Stromal cell of bone marrow (primary cell): ENCODE measurements at regions not wholly inside any gene's neighbourhood (a gene's known extent, or its start where the extent isn't known, plus 50 kb on each side); places are given as distances from the start of the nearest gene placed in this dataset.
"Not testable (repeated sequence)": the region's sequence is repeated elsewhere in the genome, so short reads cannot be mapped to it uniquely, and the experiment has no call there.

ENCODE experiments used
- DNase-seq: peaks from one replicate; pipeline ENCODE4 v3.0.0-alpha.2; 2012; ENCODE audit warnings: low read depth

DNA sequence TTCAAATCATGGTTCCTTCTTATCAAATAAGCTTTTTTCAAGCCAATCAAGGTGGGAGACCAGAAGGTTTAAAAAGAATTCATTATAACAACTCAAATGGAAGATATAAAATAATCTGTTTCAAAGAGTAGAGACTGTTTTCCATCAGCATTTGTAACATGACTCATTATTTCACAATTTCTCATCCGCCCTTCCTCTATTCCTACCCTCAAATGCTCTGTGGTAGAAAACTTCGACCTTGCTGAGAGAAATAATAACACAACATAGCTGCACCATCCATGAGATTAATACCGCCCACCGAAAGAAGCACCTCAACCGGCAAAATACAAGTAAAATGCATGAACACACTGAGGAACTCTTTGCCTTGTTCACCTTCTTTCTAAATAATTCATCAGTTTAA lies 2039.2 kb upstream of the CELF4 start:
- peak; percentile 2 for DNase-seq

DNA sequence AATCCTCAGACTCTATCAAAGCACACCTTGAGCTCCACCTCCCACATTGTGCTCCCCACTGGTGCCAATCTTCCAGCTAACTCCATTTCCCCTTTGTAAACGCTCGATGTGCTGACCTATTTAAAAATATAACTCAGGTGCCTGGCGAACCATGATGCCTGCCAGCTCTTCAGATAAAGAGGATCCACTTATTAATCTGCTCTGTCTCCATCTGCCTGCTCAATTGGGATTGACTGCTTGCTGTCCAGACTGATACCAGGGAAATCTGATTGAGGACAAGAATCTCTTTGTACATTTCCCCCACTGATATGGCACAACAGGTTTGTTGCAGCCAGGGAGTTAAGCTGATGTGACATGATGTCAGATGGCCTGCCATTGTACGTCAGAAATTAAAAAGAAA lies 2036.5 kb upstream of the CELF4 start:
- DNase-seq, result no peak

DNA sequence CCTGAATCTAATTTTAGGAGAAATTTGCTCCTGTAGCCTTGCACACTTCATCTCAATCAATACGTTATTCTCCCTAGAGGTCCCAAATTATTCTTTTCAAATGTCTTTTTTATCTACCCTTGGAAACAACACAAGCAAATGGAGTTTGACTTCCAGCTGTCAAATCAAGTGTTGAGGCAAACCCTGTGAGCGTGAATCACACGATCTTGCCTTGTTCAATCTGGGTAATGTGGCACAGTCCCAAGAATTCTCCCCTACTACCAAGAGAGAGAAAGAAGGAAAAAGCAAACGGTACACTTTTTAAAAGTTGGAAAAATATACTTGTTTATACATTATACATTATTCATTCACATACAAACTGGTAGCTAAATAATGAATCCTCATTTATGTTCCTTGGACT lies 2035.3 kb upstream of the CELF4 start:
- no peak for DNase-seq

DNA sequence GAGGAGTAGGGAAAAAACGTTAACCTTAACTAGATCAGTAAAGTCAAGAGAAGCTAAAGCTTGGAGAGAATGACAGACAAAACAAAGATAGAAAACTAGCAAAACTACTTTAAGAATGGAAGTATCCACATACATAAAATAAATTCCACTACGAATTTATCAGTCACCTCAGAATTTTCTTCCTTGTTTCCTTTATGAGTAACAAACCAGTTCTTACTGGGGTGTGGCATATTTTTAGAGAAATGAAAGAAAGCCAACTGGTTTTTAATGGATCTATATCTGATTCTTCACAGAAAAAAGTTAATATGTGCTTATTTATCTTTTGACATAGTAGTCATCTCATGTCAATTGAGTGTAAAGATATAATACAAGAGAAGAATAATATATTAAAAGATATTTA lies 2033.7 kb upstream of the CELF4 start:
- DNase-seq, result no peak

DNA sequence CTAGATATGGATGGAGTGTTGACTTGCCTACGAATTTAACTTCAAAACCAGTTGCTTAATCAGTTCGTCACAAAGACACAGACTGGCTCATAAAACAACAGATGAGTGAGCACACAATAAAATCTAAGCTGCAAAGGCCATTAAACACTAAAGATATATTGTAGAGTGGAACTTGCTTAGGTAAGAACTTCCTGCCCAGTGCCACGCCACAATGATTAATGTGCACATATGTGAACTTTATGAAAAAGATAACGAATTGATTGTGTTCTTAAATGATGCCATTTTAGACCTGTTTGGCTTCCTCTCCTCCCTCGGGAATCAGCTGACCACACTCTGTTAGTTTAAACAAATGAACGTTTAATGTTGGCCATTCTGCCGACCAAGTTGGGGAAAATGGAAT lies 2031.3 kb upstream of the CELF4 start:
- DNase-seq, result no peak

DNA sequence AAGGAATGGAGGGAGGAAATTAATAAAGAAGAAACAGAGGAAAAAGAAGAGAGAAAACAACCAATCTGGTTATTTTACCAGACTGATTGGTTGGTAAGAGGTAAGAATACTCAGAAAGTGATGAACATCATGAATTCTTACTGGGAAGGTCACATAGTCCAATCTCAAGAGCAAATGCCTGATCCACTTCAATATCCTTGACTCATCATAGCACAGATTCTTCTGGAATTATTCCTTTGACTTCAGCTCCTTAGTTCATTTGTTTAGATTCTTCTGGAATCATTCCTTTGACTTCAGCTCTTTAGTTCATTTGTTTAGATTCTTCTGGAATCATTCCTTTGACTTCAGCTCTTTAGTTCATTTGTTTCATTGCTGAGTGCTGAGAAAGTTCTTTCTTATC lies 2030.6 kb upstream of the CELF4 start:
- DNase-seq, result no peak

DNA sequence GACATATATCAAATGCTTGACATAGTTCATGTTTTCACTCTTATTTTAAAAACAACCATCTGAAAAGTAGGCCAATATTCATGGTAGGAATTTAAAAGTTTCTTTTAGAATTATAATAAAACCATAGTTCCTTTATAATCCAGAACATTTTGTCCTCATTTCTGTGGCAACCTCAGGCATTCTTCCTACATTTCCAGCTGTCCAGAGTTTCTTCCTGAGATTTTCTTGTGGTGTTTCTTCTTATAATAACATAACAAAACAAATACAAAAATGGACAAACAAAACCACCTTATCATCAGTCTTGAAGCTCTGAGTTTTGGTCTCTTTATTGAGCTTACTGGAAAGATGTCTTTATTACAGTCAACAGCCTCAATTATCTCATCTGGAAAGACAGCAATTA lies 2028.6 kb upstream of the CELF4 start:
- no peak for DNase-seq

DNA sequence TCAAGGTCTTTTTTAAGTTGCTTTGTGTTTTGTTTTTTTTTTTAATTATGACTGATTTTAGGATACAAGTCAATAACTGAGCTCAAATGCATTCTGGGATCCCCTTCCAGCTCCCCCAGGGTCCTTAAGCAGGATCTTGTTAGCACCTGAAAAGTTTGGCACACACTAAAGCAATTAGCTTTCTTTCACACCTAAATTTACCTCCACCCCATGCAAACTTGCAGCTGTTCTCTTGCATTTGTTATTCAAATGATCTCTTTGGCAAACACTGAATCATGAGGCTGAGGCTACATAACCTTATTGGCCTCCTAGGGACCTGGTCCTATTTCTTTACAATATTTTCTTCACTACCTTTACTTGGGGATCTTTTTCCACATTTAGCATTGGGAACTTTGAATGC lies 2026.1 kb upstream of the CELF4 start:
- no peak for DNase-seq

DNA sequence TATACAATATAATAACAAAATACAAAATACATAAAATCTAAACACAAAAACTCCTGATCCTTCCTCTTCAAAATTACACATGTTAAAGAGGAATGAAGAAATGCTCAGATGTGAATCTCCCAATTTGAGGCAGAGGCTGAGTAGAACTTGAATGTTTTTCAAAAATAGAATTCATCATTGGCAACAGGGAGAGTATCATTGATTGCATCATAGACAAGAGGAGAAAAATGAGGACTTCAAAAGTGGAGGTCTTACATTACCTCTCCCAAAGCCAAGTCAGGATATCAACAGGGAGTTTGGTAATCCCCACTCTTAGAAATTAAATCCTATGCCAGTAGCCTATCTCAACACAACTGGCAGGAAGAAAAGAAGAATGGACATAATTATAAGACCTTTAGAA lies 2023.9 kb upstream of the CELF4 start:
- no peak for DNase-seq

DNA sequence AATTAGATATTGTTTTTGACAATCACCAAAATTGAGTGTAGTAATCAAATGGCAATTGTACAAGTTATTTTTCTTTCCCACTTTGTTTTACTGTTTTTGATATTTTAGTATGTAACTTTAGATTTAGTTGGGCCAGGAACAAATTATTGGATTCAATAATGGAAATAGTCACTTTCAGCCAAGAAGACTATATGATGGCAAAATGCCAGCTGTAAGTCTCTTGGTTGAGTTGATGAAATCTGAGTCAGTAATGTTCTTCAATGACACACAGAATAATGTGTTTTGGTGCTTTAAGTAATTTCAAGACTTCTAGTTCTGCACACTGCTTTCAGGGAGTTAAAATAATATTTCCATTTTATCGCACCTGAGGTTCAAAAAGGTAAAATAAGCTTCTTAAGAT lies 2022.0 kb upstream of the CELF4 start:
- no peak for DNase-seq

DNA sequence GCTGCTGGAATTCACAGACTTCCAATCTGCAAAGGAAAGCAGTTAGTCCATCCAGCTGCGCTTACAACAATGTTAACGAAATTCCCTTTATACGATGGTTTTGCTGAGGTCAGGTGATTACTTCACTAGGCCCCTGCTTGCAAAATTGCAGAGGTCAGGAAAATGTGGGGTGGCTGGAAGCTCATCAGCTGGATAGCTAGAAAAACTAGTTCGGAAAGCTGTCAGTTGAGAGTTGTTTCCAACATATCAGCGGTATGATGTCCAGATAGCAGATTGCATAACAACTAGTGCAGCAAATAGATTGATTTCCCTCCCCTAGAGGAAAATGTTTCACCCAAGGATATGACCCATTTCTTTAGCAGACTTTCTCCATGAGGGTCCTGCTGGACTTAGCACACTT lies 2021.1 kb upstream of the CELF4 start:
- DNase-seq, result no peak

DNA sequence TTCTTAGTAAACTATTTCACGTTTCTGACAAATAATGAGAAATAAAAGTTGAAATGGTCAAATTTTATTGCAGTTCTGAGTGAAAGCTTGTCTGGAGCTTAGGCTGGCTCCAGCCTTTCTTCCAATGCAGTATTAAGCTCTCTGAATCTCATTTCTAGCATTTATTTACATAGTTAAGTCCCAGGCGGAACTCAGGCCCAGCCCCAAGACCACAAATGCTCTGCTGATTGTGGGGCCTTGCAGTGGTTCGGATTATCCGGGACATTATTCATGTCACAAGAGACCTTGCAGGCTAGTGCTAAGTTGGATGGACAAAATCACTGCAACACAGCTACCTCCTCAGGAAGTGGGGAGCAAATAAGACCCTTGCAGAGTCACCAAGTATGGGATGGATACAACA lies 2009.3 kb upstream of the CELF4 start:
- no peak for DNase-seq

DNA sequence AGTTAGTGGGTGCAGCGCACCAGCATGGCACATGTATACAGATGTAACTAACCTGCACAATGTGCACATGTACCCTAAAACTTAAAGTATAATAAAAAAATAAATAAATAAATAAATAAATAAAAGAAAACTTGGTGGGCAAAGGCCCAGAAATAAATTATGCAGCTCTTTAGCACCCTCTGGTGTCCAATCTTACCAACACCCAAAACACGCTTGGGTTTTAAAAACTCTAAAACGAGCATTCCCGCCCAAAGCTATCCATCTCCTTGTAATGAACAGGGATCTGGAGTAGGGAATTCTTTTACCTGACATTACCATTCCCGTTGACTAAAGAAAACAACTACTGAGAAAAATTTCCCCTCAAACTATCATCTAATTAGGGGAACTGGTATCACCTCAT lies 2005.9 kb upstream of the CELF4 start:
- DNase-seq, result no peak

DNA sequence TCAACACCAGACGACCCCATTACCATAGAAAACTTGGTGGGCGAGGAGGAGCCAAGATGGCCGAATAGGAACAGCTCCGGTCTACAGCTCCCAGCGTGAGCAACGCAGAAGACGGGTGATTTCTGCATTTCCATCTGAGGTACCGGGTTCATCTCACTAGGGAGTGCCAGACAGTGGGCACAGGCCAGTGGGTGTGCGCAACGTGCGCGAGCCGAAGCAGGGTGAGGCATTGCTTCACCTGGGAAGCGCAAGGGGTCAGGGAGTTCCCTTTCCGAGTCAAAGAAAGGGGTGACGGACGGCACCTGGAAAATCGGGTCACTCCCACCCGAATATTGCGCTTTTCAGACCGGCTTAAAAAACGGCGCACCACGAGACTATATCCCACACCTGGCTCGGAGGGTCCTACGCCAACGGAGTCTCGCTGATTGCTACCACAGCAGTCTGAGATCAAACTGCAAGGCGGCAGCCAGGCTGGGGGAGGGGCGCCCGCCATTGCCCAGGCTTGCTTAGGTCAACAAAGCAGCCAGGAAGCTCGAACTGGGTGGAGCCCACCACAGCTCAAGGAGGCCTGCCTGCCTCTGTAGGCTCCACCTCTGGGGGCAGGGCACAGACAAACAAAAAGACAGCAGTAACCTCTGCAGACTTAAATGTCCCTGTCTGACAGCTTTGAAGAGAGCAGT lies 2000.1 kb upstream of the CELF4 start:
- not testable (repeated sequence) for DNase-seq

DNA sequence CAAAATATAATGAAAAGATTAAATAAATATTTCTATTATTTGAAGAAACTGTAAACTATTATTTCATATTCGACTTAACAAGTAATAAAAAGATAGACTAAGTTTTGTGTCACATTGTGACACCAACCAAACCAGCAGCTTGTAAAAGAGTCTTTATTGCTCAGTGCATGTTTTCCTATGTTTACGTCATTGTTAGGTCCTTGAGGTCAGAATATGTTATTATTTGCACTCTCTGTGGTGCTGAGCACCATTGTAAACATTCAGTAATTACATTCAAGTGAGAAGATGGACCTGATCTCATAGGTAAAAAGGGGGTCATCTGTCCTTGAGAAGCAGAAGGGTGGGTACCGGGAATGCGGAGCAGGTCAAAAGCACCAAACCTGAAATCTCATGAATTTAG lies 1999.1 kb upstream of the CELF4 start:
- no peak for DNase-seq

DNA sequence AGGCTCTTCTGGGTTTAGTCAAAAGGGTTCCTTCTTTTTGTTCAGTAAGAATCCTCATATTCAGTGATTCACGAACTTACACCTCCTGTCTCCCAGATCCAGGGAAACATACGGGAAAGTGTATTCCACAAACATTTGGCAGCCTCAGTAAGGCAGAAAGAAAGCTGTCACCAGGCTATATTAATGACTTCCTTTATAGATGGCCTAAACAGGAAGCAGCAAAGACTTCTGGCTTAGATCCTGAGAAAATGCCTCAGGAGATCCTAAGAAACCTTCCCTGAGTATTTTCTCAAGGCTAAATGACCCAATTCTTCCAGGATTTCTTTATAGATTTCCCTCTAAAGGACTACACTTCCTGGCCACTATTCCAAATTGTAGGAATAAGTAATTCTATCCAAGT lies 1995.5 kb upstream of the CELF4 start:
- no peak for DNase-seq

DNA sequence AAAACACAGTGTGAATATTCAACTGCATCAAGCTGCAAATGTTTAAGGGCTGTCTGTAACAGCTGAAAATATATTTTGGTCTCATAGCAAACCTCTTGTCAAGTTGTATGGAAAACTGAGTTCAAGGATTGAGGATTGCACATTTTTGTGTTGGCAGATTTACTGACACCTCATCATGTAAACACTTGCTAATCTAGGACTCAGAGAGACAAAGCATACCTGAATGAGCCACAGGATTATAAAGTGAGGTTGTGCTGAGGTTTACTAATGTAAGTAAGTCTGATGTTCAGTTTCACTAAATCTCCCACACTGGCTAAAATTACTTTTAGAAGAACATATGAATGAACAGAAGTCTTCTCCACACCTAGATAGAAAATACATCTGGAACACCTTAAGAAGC lies 1993.1 kb upstream of the CELF4 start:
- DNase-seq, result no peak

DNA sequence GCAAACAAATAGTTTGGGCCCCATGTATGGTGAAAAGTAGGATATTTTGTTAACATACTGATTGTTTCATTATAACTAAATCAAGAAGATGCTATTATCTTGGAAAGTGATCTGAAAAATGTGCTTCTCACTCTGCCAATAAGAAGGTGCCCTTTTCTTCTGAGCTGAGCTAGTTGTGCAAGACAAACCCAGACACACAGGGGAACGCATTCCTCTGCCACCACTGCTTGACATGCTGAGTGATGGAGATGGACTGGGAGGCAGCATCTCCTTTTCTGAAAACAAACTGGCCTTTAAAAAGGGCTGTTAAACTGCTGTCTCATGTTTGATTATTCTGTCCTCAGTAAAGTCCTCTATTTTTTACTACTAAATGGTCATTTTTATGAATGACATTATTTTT lies 1989.9 kb upstream of the CELF4 start:
- DNase-seq, result no peak

DNA sequence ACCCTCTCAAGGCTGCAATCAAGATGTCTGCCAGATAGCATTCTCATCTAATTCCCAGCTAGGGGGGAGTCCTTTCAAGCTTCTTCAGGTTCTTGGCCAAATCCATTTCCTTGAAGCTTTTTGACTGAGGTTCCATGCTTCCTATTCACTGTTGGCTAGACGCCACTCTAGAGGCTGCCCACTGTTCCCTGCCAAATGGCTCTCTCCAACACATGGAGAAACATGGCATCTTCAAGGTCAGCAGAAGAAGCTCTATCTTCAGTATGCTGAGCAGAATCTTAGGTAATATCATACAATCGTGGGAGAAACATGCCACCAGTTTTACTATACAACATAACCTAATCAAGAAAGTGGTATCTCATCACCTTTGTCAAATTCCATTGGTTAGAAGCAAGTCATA lies 1985.1 kb upstream of the CELF4 start:
- no peak for DNase-seq

DNA sequence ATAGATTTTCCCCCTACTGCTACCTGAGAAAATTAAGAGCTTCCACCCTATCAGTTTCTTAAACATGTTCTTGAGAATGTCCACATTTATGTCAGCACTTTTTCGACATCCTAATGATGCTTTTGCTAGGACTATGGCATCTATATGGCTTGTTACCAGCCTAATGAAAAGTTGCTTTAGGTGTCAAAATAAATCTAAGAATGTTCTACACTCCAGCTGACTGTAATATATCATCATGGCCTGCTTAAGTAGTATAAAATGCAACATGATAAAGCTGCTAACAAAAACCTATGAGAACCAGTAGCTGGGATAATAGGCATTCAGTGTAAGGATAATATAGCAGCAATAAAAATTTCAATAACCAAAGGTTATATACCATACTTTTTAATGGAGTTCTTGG lies 1983.5 kb upstream of the CELF4 start:
- no peak for DNase-seq

DNA sequence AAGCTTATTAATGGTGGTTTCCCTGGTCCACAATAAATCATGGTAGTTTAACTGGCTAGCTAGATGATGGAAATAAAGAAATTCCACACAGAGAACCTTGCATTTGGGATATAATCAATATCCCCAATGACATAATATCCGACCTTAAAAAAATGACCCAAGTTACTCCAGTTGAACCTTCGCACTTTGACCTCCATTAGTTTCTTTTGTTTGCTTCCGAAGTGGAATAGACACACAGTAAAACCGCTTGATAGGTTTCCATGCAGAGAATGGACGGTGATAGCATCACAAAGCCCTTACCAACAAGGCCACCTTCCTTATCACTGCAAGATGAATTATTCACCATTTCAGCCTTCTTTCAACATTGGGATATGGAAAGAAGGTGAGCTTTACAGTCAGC lies 1966.1 kb upstream of the CELF4 start:
- DNase-seq, result no peak

DNA sequence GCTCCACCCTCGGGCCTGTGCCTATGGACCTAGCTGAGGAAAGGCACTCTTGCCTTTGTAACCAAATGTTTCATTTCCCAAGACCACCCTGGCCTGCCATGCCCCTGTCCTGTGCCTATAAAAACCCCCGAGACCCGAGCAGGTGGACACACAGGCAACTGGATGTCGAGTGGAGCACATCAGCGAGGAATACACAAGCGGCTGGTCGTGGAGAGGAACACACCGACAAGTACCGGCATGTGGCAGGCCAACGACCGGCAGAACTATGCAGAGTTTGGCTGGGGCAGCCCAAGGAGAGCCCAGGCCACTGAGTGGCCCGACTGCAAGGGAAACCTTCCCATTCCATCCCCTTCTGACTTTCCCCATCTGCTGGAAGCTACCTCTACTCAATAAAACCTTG lies 1963.8 kb upstream of the CELF4 start:
- DNase-seq, result no peak

DNA sequence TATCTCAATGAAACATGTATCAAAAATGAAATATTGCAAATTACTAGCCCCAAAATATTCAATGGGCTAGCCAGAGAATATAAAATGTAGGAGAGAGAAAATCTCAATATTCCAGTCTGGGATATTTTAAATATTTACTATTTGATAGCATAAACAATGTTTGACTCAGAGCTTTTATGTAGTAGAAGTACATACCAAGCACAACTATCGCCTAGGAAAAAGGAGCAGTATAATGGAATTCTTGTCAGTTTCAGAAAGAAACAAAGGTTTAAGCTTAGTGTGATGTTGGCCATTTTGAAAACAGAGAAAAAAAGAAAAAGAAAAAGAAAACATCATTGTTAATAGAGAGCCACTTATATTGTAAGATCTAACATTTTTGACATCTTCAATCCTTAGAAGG lies 1961.9 kb upstream of the CELF4 start:
- no peak for DNase-seq

DNA sequence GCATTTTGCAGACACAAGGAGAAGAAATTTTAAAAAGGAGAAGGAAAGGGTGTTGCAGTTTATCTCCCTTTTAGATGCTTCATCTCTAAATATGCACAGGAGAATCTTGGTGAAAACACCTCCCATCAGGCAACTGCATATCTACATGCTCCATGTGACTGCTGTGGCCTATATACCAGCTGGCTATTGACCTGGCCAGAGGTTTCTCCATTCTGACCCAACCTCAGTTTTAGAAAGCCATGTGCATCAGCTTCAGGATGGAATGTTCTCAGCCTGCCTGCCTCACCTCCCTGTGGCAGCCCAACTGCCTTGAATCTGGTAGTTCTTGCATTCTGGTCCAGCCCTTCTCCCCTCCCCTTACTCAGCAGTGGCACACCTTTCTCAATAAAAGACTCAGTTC lies 1958.8 kb upstream of the CELF4 start:
- no peak for DNase-seq

DNA sequence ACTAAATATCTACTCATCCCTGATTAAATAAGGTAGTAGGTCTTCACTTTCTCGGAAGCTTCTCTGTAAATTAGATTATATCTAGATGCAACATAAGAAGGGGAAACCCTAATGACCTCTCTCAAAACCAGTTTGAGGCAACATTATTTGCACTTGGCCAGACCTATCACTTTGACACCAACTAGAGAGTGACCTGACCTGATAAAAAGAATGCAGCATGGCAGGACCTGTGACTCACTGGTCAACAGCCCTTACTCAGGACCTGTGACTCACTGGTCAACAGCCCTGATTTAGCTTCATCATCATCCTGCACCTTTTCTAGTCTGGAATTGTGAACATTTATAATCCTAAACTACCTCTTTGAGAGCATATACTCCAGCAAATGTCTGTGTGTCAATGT lies 1957.7 kb upstream of the CELF4 start:
- peak; percentile 2 for DNase-seq
